ENCODE measurements at regions not wholly inside any gene's neighbourhood (a gene's known extent, or its start where the extent isn't known, plus 50 kb on each side); places are given as distances from the start of the nearest gene placed in this dataset.

- TF ChIP-seq CTCF (IDR thresholded peaks at IDR 0.05) (no peak), TAF1 (IDR thresholded peaks at IDR 0.05; ENCODE audit: borderline replicate concordance, low read depth, low read length) (no peak), JUND (IDR thresholded peaks at IDR 0.05) (no peak), EP300 (IDR thresholded peaks at IDR 0.05; ENCODE audit: borderline replicate concordance in 1 of 2, low read depth in 1 of 2, low read length in 1 of 2) (no peak), FOXJ3 (CRISPR knock-in tag; IDR thresholded peaks at IDR 0.05) (no peak), POLR2AphosphoS5 (IDR thresholded peaks at IDR 0.05; ENCODE audit: low read depth, low read length) (no peak), RCOR1 (IDR thresholded peaks at IDR 0.05; ENCODE audit: low read length) (no peak), ZBTB33 (IDR thresholded peaks at IDR 0.05; ENCODE audit: borderline replicate concordance, low read depth) (no peak)
Observed at GRCh38 chr13:22862478-22862877, 318.3 kb upstream of the SGCG start.

All from SK-N-SH (cell line).